ENCODE measurements at regions not wholly inside any gene's neighbourhood (a gene's known extent, or its start where the extent isn't known, plus 50 kb on each side); places are given as distances from the start of the nearest gene placed in this dataset.

GRCh38 chr2:67462738-67463496, 65.8 kb downstream of the ETAA1 start:
- Mint-ChIP-seq H3K27me3 (no peaks in the 10 kb centered on the region), H3K4me1 (ENCODE audit: unreplicated experiment) (no peaks in the 10 kb centered on the region), H3K4me3 (peak overlapping the region; percentile 44), H3K9me3 (no peaks in the 10 kb centered on the region), H3K27ac (peak overlapping the region; percentile 99), H3K36me3 (no peaks in the 10 kb centered on the region)
- DNase-seq (ENCODE audit: extremely low spot score, unreplicated experiment): no peak
- TF ChIP-seq, protein P1, sequence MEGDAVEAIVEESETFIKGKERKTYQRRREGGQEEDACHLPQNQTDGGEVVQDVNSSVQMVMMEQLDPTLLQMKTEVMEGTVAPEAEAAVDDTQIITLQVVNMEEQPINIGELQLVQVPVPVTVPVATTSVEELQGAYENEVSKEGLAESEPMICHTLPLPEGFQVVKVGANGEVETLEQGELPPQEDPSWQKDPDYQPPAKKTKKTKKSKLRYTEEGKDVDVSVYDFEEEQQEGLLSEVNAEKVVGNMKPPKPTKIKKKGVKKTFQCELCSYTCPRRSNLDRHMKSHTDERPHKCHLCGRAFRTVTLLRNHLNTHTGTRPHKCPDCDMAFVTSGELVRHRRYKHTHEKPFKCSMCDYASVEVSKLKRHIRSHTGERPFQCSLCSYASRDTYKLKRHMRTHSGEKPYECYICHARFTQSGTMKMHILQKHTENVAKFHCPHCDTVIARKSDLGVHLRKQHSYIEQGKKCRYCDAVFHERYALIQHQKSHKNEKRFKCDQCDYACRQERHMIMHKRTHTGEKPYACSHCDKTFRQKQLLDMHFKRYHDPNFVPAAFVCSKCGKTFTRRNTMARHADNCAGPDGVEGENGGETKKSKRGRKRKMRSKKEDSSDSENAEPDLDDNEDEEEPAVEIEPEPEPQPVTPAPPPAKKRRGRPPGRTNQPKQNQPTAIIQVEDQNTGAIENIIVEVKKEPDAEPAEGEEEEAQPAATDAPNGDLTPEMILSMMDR (conservative IDR thresholded peaks at IDR 0.05): no peak

DNA sequence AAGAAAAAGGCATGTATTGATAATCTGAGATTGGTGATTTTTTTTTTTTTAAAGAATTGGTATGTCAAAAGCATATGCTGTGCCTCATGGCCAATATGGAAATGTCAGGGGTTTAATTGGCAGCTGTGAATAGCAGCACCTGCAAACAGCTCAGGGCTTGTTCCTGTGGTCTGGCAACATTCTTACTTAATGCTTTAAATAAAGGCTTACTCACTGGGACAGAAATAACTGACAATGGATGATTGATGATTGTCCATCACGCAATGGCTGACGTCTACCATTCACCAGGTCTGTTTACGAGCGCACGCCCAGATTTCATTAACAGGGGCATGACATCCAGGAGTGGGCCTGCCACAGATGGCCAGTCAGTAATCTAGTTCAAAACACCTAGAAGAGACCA, 66.7 kb downstream of the ETAA1 start:
- no peaks in the 10 kb centered on the region for H3K4me1 Mint-ChIP-seq (ENCODE audit: unreplicated experiment)
- TF ChIP-seq, protein P1 (conservative IDR thresholded peaks at IDR 0.05): no peak
- H3K9me3 Mint-ChIP-seq: no peaks in the 10 kb centered on the region
- no peaks in the 10 kb centered on the region for H3K27me3 Mint-ChIP-seq
- H3K36me3 Mint-ChIP-seq: no peaks in the 10 kb centered on the region
- H3K27ac Mint-ChIP-seq: peak overlapping the region; percentile 99
- peak overlapping the region; percentile 65 for H3K4me3 Mint-ChIP-seq
- no peak for DNase-seq (ENCODE audit: extremely low spot score, unreplicated experiment)

GRCh38 chr2:67465623-67466022, 68.5 kb downstream of the ETAA1 start:
- no peaks in the 10 kb centered on the region for H3K36me3 Mint-ChIP-seq
- no peak for DNase-seq (ENCODE audit: extremely low spot score, unreplicated experiment)
- no peak overlapping the region for H3K4me3 Mint-ChIP-seq
- H3K27ac Mint-ChIP-seq: peak overlapping the region; percentile 99
- TF ChIP-seq, protein P1 (conservative IDR thresholded peaks at IDR 0.05): no peak
- H3K4me1 Mint-ChIP-seq (ENCODE audit: unreplicated experiment): no peaks in the 10 kb centered on the region
- no peaks in the 10 kb centered on the region for H3K27me3 Mint-ChIP-seq
- H3K9me3 Mint-ChIP-seq: no peaks in the 10 kb centered on the region

DNA sequence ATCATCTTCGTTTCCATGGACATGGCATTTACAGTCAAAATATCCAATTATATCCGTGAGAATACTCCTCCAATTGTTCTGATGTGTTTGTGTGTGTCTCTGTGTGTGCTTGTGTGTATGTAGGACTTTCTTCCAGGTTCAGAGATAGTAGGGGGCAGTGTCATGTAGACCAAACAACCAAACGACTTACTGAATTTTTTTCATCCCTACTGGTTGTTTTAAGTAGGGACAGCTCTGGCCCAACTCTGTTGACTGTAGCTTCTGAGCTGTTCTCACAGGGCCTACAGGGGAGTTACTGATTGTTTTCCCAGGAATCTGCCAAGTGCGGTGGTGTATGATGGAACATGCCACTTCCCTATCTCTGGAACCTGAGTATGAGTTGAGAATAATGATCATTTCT, 69.6 kb downstream of the ETAA1 start:
- Mint-ChIP-seq H3K4me1 (ENCODE audit: unreplicated experiment) (no peaks in the 10 kb centered on the region), H3K36me3 (no peaks in the 10 kb centered on the region), H3K9me3 (peaks cover 9% of the 10 kb centered on the region), H3K27me3 (no peaks in the 10 kb centered on the region), H3K27ac (no peak overlapping the region), H3K4me3 (no peak overlapping the region)
- no peak for DNase-seq (ENCODE audit: extremely low spot score, unreplicated experiment)
- TF ChIP-seq, protein P1 (conservative IDR thresholded peaks at IDR 0.05): peak; percentile 33

DNA sequence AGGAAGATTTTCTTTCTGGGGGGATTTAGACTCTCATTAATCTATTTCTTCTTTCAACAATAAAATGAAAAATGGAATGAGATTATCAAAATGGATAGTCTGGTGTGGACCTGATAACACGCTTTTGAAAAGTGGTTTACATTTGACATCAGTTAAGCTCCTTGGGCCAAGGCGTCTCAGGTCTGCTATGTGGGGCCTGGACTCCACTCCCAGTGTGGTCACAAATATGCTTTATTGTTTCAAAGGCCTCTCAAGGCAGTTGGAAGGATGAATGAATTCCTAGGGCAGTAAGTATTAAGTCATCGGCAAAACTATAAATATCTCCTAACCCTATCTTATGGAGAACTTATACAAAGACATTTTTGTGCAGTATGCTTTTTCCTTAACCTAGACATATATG, 74.5 kb downstream of the ETAA1 start:
- Mint-ChIP-seq H3K27ac (peak overlapping the region; percentile 31), H3K4me1 (ENCODE audit: unreplicated experiment) (peaks cover 7% of the 10 kb centered on the region)

More for the DNA sequence above, 74.5 kb downstream of the ETAA1 start:
- no peaks in the 10 kb centered on the region for H3K36me3 Mint-ChIP-seq
- H3K27me3 Mint-ChIP-seq: no peaks in the 10 kb centered on the region
- DNase-seq (ENCODE audit: extremely low spot score, unreplicated experiment): no peak
- TF ChIP-seq, protein P1 (conservative IDR thresholded peaks at IDR 0.05): no peak
- peaks cover 10% of the 10 kb centered on the region for H3K9me3 Mint-ChIP-seq
- no peak overlapping the region for H3K4me3 Mint-ChIP-seq

Data from type B pancreatic cell (in vitro differentiated cells).